Stromal cell of bone marrow (primary cell): ENCODE measurements at regions not wholly inside any gene's neighbourhood (a gene's known extent, or its start where the extent isn't known, plus 50 kb on each side); places are given as distances from the start of the nearest gene placed in this dataset.
"Not testable (repeated sequence)": the region's sequence is repeated elsewhere in the genome, so short reads cannot be mapped to it uniquely, and the experiment has no call there.

ENCODE experiments used
- DNase-seq: peaks from one replicate; pipeline ENCODE4 v3.0.0-alpha.2; 2012; ENCODE audit warnings: low read depth

DNA sequence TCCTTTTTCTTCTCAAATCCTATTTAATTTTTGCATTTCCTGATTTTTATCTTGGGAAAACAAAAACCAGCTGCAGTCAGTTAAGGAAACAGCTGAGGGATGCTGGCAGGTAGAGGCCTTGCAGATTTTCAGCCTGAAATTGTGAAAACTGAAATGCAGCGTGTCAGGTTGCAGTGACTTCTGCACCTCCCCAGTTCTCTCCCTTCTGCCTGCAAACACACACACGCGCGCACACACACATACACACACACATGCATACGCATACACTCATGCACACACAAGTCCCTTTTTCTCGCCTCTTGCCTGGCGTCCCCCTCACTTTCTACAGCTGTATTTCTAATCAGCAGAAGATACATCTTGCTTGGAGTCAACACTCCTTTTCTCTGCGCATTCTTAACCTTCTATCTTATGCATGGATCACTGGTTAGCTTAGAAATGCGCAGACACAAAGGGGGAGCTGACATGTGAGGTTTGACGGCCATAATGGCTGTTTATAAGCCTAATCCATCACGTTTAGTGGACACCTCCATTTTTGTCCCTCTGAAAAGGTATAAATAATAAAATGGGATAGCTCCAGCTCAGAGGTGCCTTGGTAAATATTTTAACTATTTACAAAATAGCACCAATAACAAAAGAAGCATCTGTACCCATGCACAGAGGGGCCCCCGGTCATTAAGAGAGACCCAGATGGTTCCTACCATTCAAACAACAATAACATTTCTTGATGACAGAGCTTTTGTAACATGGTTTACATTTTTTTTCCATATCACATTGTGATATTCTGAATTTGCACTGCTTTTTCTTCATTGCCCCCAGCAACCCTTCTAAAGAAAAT is 392.1 kb upstream of the SALL1 start:
- DNase-seq, result no peak

DNA sequence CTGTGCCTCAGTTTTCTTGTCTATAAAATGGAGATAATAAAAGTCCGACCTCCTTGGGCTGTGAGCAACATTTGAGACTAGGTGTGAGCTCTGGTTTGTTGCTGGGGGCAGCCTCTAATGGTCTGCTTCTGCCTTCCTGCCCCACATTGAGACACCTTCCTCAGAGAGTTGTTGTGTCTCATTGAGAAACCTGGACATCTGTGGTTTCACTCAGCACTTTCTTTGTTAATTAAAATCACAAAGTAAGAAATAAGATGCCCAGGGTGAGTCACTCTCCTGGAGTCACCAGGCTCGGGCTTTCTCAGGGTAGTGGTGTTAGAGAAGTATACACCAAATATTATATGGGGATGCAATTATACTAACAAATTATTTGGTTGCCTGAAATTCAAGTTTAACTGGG is 389.2 kb upstream of the SALL1 start:
- DNase-seq, result no peak

DNA sequence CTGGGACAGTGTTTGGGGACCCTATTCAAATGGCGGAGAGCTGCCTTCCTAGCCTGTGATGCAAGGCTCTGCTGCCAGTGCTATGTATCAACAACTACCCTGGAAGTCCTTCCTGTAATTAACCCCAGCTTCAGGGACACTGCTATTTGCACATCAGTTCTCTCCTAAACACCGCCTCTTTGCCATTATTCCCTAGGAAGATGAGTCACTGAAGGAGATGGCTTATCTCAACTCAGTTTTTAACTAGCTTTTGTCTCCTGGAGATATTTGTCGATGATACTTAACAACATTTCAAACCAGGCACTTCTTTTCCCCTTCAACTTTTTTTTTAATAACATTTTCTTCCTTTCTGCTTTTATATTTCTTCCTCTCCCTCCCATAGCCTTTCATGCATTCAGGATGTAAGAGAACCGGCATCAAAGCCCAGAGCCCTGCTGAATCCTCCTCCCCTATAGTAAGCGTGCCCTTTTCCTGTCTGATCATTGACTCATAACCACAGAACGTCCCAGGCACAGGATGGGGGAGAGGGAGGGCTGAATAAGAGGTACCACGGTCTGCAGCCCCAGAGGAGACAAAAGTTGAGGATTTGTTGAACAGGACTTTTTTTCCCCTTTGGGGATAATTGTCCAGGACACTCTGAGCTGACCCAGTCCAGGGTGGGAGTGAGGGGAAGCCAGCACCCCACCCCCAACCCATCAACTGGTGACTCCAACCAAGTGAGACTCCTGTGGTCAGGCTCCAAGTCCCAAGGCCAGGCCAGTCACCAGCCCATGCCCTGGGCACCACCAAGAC is 387.8 kb upstream of the SALL1 start:
- peak; percentile 21 for DNase-seq

DNA sequence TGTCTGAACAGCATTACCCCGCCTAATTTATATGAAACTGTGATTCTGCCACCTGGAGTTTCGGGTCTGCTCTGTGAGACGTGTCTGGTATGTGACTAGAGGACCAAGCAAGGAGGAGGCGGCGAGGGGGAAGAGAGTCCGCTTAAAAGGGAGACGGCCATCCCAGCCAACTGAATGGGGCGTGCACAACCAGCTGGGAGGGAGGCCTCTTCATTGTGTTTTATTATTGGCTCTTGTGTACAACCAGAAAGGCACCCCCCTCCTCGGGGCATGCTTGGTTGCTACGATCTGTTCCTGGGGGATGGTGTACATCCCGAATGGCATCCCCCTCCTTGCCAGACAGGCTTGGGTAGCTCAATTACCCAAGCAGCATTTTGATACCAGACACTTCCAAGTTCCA is 384.5 kb upstream of the SALL1 start:
- no peak for DNase-seq

DNA sequence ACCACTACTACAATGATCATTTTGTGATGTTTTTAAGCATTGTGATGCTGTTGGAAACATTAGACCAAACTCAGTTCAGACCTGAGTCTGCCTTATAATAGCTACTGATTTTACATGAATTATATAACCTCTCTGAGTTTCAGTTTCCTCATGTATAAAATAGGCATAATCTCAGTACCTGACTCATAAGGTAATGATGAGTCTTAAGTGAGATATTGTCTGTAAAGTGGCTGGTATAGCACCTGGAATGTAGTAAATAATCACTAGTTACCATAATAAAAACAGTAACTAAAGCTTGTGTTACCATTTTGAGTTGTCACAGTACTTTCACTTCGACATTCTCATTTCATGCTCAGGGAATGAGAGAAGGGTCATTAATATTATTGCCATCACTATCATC is 381.5 kb upstream of the SALL1 start:
- DNase-seq, result no peak

DNA sequence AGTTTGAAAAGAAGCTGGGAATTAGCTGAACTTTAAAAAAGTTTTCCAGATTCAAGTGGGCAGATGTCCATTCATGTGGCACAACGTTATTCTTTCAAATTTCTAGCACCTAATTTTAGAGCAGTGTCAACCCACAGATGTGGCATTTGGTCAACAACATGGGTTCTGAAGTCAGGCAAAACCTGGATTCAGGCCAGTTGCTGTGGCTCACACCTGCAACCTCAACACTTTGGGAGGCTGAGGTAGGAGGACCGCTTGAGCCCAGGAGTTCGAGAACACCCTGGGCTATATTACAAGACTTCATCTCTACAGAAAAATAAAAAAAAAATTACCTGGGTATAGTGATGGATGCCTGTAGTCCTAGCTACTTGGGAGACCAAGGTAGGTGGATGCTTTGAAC is 380.2 kb upstream of the SALL1 start:
- DNase-seq, result no peak

DNA sequence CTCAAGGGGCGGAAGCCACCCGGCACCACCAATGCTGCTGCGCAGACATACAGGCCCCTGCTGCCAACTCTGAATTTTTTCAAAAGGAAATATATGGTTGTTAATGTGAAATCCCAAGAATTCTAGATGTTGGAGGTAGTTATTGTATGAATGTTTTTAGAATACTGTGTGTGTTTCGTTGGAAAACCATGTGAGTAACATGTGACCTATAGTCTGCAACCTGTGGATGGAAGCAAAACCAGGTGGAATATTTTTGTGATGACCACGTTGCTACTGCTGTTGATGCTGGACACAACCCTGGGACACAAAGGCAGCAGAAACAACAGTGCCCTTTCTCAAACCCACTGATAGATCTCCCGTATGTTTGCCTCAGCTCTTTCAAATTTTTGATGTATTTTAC is 376.3 kb upstream of the SALL1 start:
- DNase-seq, result no peak

DNA sequence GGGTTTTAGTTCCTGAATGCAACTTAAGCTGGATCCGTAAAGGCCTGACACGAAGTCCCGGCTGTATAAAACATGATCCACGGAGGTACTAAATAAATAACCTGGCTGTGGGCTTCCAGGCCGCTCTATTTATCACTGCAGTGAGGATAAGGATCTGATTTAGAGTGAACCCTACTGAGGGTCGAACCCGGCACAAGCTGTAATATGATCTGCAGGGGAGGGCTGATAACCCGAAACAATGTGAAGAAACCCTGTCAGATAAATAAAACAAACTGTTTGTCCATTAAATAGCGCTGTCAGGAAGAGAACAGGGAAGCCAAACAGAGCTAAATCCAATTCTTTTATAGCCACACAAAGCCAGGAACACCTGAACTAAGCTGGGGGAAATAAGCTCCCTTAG is 375.6 kb upstream of the SALL1 start:
- DNase-seq, result no peak

DNA sequence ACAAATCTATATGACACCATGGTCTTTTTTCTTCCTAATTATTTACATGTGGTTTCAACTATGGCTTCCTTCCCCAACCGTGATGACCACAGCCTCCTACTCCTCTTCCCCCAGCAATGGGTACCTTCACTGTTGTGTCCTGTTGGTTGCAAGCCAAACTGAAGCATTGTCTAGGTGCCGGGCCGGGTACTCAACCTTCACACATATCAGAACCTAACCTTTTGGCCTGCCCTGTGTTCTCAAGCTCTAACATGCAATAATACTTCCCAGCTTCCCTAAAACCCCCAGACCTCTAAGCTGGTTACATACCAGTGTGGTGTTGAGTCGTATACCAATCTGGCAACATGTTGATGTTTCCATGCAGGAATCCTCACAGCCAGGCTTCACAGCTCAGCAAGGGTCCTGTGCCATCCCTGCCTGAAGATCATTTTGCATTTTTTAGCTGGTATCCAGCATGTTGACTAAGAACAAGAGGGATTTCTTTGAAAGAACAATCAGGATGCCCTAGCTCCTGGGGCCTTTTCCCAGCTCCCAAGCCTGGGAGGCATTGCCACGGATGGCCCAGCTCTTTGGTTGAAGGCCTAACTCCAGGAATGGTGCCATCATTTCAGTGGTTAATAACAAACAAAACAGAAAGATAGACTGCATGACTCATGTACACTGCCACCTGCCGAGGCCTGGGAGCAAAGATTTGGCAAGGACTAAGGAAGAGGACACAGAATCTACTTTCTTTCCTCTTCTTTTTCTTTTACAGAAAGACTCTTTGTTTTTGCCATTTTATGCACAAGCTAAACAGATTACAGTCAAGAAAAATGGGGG is 373.7 kb upstream of the SALL1 start:
- DNase-seq, result no peak

DNA sequence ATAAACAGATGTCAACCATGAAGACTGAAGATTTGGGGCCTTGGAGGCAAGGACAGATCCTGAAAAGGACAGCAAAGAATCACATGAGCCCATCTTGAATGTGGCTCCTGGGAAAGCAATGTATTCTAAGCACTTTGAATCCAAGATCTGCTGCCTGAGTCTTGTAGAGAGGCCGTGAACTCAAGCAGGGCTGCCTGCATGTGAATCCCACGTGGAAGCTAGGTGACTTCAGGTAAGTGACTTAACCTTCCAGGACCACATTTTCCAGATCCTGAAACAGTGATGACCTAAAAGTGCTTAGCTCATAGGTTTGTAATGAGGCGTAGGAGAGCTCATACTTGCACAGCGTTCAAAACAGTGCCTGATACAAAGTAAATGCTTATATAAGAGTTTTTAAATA is 373.0 kb upstream of the SALL1 start:
- no peak for DNase-seq

DNA sequence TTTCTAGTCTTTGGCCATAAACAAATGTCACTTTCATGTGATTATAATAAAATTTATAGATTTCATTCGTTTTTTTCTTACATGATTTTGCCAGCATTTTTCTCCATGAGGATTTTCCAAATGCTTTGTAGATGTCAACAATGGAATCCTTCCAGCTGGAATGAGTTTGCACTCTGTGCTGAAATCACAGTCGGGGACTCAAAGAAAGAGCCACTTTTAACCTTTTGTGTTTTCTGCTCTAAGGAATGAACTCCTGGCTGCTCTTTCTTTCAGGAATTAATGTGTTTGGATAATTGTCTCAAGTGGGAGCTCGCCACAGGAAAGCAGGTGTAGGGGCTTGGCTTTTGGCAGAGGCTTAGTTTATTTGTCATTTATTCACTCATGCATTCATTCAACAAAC is 372.3 kb upstream of the SALL1 start:
- DNase-seq, result no peak

DNA sequence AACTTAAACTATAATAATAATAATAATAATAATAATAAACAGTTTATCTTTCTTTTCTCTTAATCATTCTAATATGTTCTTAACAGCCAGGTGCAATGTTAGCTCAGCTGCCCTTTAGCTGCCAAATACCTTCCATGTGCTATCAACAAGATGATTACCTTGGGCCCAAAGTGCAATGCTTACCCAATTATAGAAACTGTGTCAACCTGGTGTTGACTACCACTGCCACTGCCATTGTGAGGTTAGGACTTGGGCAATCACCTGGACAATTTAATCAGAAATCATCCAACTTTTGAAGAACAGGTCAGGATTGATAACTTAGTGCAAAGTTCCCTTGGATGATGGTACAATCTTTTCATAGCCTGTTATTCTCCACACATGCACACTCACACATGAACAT is 371.8 kb upstream of the SALL1 start:
- DNase-seq, result no peak

DNA sequence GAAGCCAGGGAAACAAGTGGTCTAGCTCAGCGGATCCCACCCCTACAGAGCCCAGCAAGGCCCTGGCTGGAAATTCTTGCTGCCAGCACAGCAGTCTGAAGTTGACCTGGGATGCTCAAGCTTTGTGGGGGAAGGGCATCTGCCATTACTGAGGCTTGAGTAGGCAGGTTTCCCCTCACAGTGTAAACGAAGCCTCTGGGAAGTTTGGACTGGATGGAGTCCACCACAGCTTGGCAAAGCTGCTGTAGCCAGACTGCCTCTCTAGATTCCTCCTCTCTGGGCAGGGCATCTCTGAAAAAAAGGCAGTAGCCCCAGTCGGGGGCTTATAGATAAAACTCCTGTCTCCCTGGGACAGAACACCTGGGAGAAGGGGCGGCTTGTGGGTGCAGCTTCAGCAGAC is 365.9 kb upstream of the SALL1 start:
- DNase-seq, result not testable (repeated sequence)

DNA sequence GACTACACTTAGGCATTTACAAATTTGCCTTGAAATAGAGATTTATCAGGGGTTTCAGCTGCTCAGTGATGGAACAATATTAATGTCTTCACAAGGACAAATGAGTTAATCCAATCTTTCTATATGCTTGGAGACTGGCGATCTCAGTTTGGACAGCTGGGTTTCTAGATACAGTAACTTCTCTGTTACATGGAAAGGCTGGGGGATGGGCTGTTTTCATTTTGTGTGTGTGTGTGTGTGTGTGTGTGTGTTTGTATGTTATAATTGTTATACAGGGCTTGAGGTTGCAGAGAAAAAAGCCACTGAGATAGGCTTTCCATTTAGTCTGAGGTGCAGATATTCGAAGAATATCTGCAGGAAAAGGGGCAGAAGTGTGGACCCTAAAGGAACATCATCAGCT is 359.3 kb upstream of the SALL1 start:
- no peak for DNase-seq

DNA sequence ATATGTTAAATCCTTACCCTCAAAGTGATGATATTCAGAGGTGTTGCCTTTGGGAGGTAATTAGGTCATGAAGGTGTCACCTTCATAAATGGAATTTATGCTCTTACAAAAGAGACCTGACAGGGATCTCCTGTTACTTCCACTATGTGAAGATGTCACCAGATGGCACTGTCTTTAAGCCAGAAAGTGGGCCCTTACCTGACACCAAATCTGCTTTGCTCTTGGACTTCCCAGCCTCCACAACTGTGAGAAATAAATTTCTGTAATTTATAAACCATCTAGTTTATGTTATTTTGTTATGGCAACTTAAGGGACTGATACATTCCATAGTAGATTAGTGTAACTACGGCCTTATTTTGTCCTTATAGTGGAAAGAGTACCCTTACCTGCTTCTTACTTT is 358.3 kb upstream of the SALL1 start:
- no peak for DNase-seq

DNA sequence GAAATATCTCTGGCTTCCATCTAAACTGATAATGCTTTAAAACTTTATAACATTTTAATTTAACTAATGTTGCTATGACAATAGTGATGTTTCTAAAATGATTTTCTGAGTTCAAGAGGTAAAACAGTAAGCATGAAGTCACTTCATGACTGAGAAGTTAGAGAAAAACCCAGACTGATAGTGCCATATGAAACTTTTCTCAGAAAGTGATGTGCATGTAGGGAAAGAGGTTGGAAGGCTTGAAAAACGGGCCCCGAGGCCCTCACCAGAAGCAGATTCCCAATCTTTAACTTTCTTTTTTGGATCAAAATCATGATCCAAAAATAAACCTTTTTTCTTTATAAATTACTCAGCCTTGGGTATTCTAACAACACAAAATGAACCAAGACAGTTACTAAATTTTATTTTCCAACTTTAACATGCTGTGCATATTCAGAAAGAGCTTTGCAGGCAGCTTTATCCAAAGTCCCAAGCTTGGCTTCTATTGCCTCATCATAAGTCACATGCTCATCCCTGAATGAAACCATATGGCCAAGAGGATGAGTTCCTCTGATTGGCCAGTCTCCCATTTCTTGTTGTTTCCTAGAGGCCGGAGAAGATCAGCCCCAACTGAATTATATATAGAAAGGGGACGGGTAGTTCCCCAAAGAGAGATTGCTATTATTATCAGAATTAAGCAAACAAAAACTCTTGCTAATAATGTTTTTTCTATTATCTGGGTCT is 357.6 kb upstream of the SALL1 start:
- DNase-seq, result no peak

DNA sequence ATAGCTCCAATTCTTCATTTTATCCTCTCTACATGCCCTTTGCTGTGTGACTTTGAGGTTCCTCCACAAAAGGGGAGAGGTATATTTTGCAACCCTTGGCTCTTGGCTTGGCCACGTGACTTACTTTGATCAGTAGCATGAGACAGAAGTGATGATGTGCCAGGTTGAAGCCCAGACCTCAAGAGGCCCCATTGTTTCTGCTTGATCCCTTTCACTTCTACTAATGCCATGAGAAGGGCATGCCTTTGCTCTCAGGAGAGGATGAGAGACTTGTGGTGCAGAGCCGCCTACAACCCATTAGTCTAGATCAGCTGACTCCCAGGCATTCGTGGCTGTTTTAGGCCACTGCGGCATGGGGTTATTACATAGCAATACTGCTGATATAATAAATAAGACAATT is 356.2 kb upstream of the SALL1 start:
- no peak for DNase-seq

DNA sequence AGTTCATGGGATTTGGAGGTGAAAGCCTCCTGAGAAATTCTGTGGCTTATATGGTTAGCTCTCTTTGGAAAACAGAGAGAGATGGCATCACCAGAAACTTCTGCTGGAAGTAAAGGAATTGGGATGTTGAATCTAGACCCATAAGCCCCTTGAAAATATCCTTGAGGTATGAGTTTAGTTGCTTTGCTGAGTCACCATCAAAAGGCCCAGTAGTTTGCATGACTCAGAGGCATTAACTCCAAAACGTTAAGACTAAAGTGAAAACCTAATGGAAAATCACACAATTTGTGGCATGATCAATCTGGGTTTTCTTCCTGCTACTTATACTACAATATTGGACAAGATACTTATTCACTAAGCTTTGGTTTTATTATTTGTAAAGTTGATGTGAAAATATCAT is 349.2 kb upstream of the SALL1 start:
- no peak for DNase-seq

DNA sequence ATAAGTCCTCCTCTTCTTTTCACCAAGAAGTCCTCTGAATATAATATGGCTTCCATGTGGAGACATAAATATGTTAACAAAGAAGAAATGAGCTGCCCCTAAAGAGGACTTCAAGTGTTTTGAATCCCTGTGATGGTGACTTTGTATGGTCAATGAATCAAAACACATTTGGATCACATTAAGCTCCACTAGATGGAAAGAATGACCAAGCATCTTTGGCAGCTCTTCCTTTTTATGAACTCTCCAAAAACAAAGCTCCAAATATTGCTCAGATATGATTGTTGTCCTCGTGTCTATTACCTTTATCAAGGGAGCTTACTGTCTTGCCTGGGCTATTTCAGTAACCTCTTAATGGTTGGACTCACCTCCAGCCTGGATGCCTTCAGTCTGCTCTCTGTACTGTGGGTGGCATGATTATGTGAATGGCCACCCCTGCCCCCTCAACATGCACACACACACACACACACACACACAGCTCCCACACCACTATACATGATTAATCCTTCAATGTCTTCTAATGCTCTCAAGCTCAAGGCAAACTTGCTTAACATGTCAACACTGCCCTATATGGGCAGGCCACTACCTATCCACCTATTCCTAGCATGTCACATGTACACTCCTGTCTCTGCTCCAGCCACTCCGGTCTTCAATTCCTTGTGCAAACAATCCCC is 346.6 kb upstream of the SALL1 start:
- no peak for DNase-seq

DNA sequence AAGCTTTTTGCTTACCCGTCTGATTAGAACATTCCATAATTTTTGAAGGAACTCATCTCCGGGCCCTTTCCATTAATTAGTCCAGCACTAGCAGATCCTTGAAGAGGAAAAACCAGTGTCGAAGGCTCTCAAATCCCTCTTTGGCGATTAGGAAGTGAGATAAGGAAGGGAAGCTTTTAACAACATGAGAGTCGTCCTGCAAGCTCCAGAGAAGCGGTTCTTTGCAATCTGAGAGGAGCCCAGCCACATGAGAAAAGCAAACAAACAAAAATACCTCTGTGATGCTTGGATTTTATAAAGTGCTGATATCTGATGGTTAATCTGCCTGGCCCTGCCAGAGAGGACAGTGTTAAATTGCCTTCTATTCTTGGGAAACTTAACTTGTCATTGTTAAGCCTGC is 339.8 kb upstream of the SALL1 start:
- DNase-seq, result no peak

DNA sequence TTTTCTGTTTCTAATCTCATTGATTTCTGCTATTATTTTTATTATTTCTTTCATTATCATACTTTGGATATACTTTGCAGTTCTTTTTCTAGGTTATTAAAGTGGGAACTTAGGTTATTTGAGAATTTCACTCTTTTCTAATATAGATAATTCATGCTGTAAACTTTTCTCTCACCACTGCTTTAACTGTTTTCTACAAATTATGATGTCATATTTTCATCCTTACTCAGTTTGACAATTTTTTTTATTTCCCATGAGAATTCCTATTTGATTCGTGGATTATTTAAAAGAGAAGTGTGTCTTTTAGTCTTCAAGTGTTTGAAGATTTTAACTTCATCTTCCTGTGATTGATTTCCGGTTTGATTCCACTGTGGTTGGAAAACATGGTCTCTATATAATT is 336.8 kb upstream of the SALL1 start:
- DNase-seq, result no peak
